ENCODE measurements at regions not wholly inside any gene's neighbourhood (a gene's known extent, or its start where the extent isn't known, plus 50 kb on each side); places are given as distances from the start of the nearest gene placed in this dataset.

- no peak for DNase-seq (ENCODE audit: low read depth, low spot score)
- peak; percentile 43 for TF ChIP-seq CTCF (IDR thresholded peaks at IDR 0.05; ENCODE audit: low read depth, low read length)
- no peak overlapping the region for H3K4me3 ChIP-seq (ENCODE audit: low read depth, low read length)
- in situ Hi-C loops (cut with HindIII; ENCODE audit: low sequenced_read_pairs), result no loop called here
Measured at GRCh38 chr2:125516496-125517109, 1139.4 kb upstream of the GYPC start.

- DNase-seq (ENCODE audit: low read depth, low spot score), result no peak
- no peak for TF ChIP-seq CTCF (IDR thresholded peaks at IDR 0.05; ENCODE audit: low read depth, low read length)
- H3K4me3 ChIP-seq (ENCODE audit: low read depth, low read length), result no peak overlapping the region
- in situ Hi-C loops (cut with HindIII; ENCODE audit: low sequenced_read_pairs), result no loop called here
Measured at GRCh38 chr2:125526093-125526492, 1129.9 kb upstream of the GYPC start.

DNA sequence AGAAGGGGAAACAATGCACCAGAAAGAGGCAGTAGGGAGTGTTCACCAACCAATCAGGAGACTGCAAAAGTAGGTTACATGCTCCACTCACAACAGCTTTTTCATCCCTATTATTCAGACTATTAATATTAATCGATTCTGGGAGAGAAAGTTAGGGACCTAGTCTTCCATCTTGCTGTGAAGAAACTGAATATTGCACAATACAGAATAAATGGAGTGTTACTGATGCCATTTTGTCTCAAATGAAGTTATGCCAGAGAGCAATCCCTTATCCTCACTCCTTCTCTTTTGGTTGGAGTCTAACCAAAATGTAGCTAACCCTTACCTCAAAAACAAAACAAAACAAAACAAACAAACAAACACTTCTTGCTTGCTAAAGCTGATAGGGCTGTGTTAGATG is 1120.9 kb upstream of the GYPC start:
- H3K4me3 ChIP-seq (ENCODE audit: low read depth, low read length), result no peak overlapping the region
- no peak for DNase-seq (ENCODE audit: low read depth, low spot score)
- TF ChIP-seq CTCF (IDR thresholded peaks at IDR 0.05; ENCODE audit: low read depth, low read length), result no peak
- in situ Hi-C loops (cut with HindIII; ENCODE audit: low sequenced_read_pairs), result no loop called here

DNA sequence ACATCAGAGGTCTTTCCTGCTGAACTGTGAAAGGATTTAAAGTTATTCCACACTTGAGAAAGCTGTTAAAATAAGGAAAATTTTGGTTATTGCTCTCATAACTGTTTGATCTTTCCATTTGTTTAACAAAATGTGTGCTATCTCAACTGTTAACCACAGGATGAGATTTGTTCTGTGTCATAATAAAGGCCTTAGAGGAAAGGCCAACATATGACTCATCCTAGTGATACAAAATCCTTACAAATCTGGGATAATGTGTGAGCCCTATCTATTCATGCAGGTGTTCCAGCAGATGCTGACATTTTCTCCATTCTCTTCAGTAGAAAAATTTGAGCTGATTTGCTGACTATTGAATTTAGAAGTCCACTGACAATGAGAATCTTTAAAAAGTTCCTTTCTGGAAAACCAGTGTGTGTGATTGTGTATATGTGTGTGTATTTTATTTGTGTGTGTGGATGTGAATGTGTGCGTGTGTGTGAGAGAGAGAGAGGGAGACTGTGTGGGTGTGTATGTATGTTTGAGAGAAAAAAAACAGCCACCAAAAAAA is 1111.9 kb upstream of the GYPC start:
- in situ Hi-C loops (cut with HindIII; ENCODE audit: low sequenced_read_pairs), result no loop called here
- DNase-seq (ENCODE audit: low read depth, low spot score), result no peak

DNA sequence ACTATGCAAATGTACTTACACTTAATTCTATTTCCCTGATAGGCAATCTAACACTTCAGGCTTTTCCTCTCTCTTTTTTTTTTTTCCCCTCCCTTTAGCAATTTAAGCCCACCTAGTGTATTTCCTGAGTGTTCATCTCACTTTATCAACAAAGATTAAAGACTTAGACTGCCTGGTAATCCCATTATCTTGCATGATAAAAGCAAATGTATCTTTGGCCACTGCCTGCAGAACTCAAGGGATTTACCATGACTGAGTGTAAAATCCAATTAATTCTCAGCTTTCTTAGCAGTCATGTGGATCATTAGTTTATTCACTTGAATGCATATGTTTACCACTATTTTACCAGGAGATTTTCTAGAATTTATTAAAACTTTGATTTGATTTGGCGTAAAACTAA is 1102.2 kb upstream of the GYPC start:
- in situ Hi-C loops (cut with HindIII; ENCODE audit: low sequenced_read_pairs), result no loop called here
- no peak overlapping the region for H3K4me3 ChIP-seq (ENCODE audit: low read depth, low read length)
- no peak for TF ChIP-seq CTCF (IDR thresholded peaks at IDR 0.05; ENCODE audit: low read depth, low read length)
- no peak for DNase-seq (ENCODE audit: low read depth, low spot score)

More for the DNA sequence above, 1111.9 kb upstream of the GYPC start:
- TF ChIP-seq CTCF (IDR thresholded peaks at IDR 0.05; ENCODE audit: low read depth, low read length), result no peak
- no peak overlapping the region for H3K4me3 ChIP-seq (ENCODE audit: low read depth, low read length)

DNA sequence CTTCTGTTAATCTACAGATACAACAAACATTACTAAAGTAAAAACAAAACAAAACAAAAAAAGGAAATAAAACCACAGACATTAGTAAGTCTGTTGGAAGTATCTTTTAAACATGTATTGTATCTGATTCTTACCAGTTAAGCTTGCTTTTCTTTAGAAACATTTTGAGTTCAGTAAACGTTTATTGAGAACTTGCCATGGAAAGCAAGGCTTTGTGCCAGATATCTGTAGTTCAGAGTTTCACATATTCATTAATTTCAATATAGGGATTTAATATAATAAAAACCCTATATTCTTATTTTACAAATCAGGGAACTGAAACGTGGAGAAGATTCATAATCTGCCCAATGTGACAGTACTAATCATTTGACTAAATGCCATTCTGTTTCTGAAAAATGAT is 1101.0 kb upstream of the GYPC start:
- no peak for DNase-seq (ENCODE audit: low read depth, low spot score)
- in situ Hi-C loops (cut with HindIII; ENCODE audit: low sequenced_read_pairs), result no loop called here
- H3K4me3 ChIP-seq (ENCODE audit: low read depth, low read length), result no peak overlapping the region
- no peak for TF ChIP-seq CTCF (IDR thresholded peaks at IDR 0.05; ENCODE audit: low read depth, low read length)

Measured in astrocyte of the spinal cord (primary cell).